GM23338 (cell line): ENCODE measurements at regions not wholly inside any gene's neighbourhood (a gene's known extent, or its start where the extent isn't known, plus 50 kb on each side); places are given as distances from the start of the nearest gene placed in this dataset.
A peak's percentile ranks its signal among the peaks of the same experiment; 100 is the strongest.

ENCODE experiments used
- ATAC-seq: fragments of 200-7000 bp; cut with Tn5 transposase; 3 replicates; pipeline ENCODE4 v1.9.1; 2020
- DNase-seq: peaks from one replicate; pipeline ENCODE4 v3.0.0-alpha.2; 2015; ENCODE audit warnings: low spot score
- H2AFZ ChIP-seq: fragments of 200-600 bp; sonication (generic); 2 replicates; pipeline ENCODE4 v1.8.0; 2016; ENCODE audit warnings: antibody characterized with exemption, mild to moderate bottlenecking, moderate library complexity
- H3F3A ChIP-seq: fragments of 200-600 bp; sonication (generic); replicated peaks from 2 replicates; pipeline ENCODE4 v1.8.0; 2017; ENCODE audit warnings: antibody characterized with exemption, mixed run types, low read depth
- H3K27ac ChIP-seq: fragments of 200-600 bp; sonication (generic); 2 replicates; pipeline ENCODE4 v1.6.1; 2016; ENCODE audit warnings: low read depth
- H3K27me3 ChIP-seq: fragments of 200-600 bp; sonication (generic); 2 replicates; pipeline ENCODE4 v1.8.0; 2016; ENCODE audit warnings: mild to moderate bottlenecking, mixed run types, moderate library complexity; ENCODE audit not compliant: insufficient read depth
- H3K36me3 ChIP-seq: fragments of 200-600 bp; sonication (generic); 2 replicates; pipeline ENCODE4 v1.8.0; 2016; ENCODE audit warnings: mild to moderate bottlenecking; ENCODE audit not compliant: insufficient read depth
- H3K4me1 ChIP-seq: fragments of 200-600 bp; sonication (generic); 2 replicates; pipeline ENCODE4 v1.8.0; 2016; ENCODE audit warnings: mild to moderate bottlenecking, moderate library complexity; ENCODE audit not compliant: insufficient read depth
- H3K4me2 ChIP-seq: fragments of 200-600 bp; sonication (generic); 2 replicates; pipeline ENCODE4 v1.7.1; 2017; ENCODE audit warnings: mixed run types
- H3K4me3 ChIP-seq: fragments of 200-600 bp; sonication (generic); 2 replicates; pipeline ENCODE4 v1.6.1; 2016; ENCODE audit warnings: mixed run types
- H3K79me2 ChIP-seq: fragments of 200-600 bp; sonication (generic); replicated peaks from 2 replicates; pipeline ENCODE4 v1.8.0; 2017; ENCODE audit warnings: mild to moderate bottlenecking; ENCODE audit not compliant: insufficient read depth
- H3K9me2 ChIP-seq: fragments of 200-600 bp; sonication (generic); 2 replicates; pipeline ENCODE4 v1.8.0; 2017; ENCODE audit not compliant: insufficient read depth
- H4K20me1 ChIP-seq: fragments of 200-600 bp; sonication (generic); replicated peaks from 2 replicates; pipeline ENCODE4 v1.8.0; 2017; ENCODE audit warnings: mild to moderate bottlenecking; ENCODE audit not compliant: insufficient read depth
- H3K27ac Mint-ChIP-seq: 2 replicates; pipeline ENCODE4 v1.8.0; 2020; ENCODE audit warnings: inconsistent platforms, mild to moderate bottlenecking, moderate library complexity, mixed read lengths
- H3K27me3 Mint-ChIP-seq: 3 replicates; pipeline ENCODE4 v1.8.0; 2022; ENCODE audit warnings: low read depth, mild to moderate bottlenecking, moderate library complexity, mixed read lengths, inconsistent platforms; ENCODE audit not compliant: insufficient read depth, poor library complexity
- H3K36me3 Mint-ChIP-seq: 3 replicates; pipeline ENCODE4 v1.8.0; 2021; ENCODE audit warnings: low read depth, mild to moderate bottlenecking, inconsistent platforms, moderate library complexity, mixed read lengths
- H3K4me1 Mint-ChIP-seq: 3 replicates; pipeline ENCODE4 v1.8.0; 2020; ENCODE audit warnings: mild to moderate bottlenecking, inconsistent platforms, mixed read lengths
- H3K4me3 Mint-ChIP-seq: 3 replicates; pipeline ENCODE4 v1.8.0; 2021; ENCODE audit warnings: moderate library complexity, mild to moderate bottlenecking, inconsistent platforms, mixed read lengths
- H3K9me3 Mint-ChIP-seq: 3 replicates; pipeline ENCODE4 v1.8.0; 2020; ENCODE audit warnings: moderate library complexity, mild to moderate bottlenecking, inconsistent platforms, mixed read lengths
- EZH2 ChIP-seq: fragments of 200-600 bp; sonication (generic); IDR thresholded peaks from one replicate; pipeline ENCODE4 v1.8.0; 2017; ENCODE audit warnings: antibody characterized with exemption, mild to moderate bottlenecking, low read depth; ENCODE audit not compliant: unreplicated experiment
- EZH2phosphoT487 ChIP-seq: fragments of 200-600 bp; sonication (generic); IDR thresholded peaks from one replicate; pipeline ENCODE4 v1.8.1; 2018; ENCODE audit warnings: antibody characterized with exemption; ENCODE audit not compliant: unreplicated experiment
- NANOG ChIP-seq: IDR thresholded peaks from 2 replicates; pipeline ENCODE4 v1.6.1; 2016; ENCODE audit warnings: antibody characterized with exemption, borderline replicate concordance
- STAT1 ChIP-seq: IDR thresholded peaks from one replicate; pipeline ENCODE4 v1.6.1; 2016; ENCODE audit warnings: antibody characterized with exemption; ENCODE audit not compliant: unreplicated experiment
- TF ChIP-seq, protein P1 (sequence below), 2 experiments: fragments of 200-600 bp in 1 of 2; sonication (generic) in 1 of 2; conservative IDR thresholded peaks; 2 replicates each; pipeline versions ENCODE4 v1.5.1 to v1.6.1; 2016 to 2017; ENCODE audit warnings: antibody characterized with exemption in 2 of 2, low read depth in 2 of 2, mild to moderate bottlenecking in 2 of 2, moderate library complexity in 1 of 2
- TF ChIP-seq, protein P2 (sequence below): fragments of 250-450 bp; sonication (Bioruptor Pico); IDR thresholded peaks from 2 replicates; pipeline ENCODE4 v1.5.0; 2020; ENCODE audit warnings: mild to moderate bottlenecking, moderate library complexity

DNA sequence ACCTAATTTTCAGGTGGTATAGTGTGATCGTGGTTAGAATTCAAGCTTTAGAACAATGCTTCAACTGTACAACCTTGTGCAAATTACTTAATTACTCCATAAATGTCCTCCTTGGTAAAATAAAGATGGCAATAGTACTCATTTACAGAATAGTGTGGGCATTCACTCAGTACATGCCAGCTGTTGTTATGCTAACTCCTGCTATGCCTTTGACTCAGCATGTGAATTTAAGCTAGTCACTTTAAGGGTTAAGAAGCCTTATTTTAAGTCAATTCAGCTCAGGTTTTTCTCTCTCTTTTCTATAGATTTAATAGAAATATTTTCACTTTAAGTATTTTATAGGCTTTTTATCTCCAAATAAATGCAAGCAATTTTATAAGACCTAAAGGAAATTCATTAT is 335.6 kb upstream of the ITGA1 start:
- H3K9me2 ChIP-seq = no peaks in the 10 kb centered on the region
- no peaks in the 10 kb centered on the region for H3K27me3 ChIP-seq
- 0 out of 2 replicates have a peak overlapping the region, but pooled peaks have one; percentile 4 for H3K4me3 ChIP-seq
- TF ChIP-seq EZH2 (no peak), NANOG (peak; percentile 88; the same call in 1 of the 2 replicates), EZH2phosphoT487 (no peak)
- DNase-seq = peak; percentile 66
- Mint-ChIP-seq H3K27ac (no peak overlapping the region), H3K9me3 (no peaks in the 10 kb centered on the region), H3K4me1 (peaks cover 41% of the 10 kb centered on the region), H3K4me3 (no peak overlapping the region), H3K36me3 (no peaks in the 10 kb centered on the region), H3K27me3 (peaks cover 2% of the 10 kb centered on the region)
- H3K79me2 ChIP-seq = no peaks in the 10 kb centered on the region
- H4K20me1 ChIP-seq = no peaks in the 10 kb centered on the region
- peak overlapping the region; percentile 49 for H3K4me2 ChIP-seq
- peak; percentile 90 for ATAC-seq
- H2AFZ ChIP-seq = no peak overlapping the region
- H3K4me1 ChIP-seq = peaks cover 36% of the 10 kb centered on the region
- H3K27ac ChIP-seq = no peak overlapping the region
- H3F3A ChIP-seq = no peaks in the 10 kb centered on the region
- no peaks in the 10 kb centered on the region for H3K36me3 ChIP-seq

DNA sequence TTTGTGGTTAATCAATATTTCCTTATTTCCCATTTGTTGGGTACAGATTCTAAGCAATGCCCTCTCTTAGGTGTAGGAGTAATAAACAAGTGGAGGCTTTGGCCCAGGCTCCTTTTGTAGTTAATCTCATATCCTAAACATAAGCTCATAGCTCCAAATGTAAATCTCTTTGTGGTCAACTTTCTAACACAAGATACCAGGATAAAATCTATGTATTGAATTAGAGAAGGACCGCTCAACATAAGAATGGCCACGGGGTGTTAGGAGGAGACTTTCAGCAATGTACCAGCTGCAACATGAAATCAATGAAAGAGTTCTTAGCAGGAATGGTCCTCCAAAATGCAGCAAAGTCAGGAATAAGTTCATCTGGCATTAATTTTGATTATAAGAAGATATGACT is 334.5 kb upstream of the ITGA1 start:
- Mint-ChIP-seq H3K4me3 (no peak overlapping the region), H3K27me3 (peaks cover 2% of the 10 kb centered on the region), H3K36me3 (no peaks in the 10 kb centered on the region), H3K4me1 (peaks cover 43% of the 10 kb centered on the region), H3K27ac (peak overlapping the region; percentile 82; the same call in 1 of the 2 replicates), H3K9me3 (no peaks in the 10 kb centered on the region)
- H3K9me2 ChIP-seq = no peaks in the 10 kb centered on the region
- H3K27me3 ChIP-seq = no peaks in the 10 kb centered on the region
- TF ChIP-seq, protein P1, sequence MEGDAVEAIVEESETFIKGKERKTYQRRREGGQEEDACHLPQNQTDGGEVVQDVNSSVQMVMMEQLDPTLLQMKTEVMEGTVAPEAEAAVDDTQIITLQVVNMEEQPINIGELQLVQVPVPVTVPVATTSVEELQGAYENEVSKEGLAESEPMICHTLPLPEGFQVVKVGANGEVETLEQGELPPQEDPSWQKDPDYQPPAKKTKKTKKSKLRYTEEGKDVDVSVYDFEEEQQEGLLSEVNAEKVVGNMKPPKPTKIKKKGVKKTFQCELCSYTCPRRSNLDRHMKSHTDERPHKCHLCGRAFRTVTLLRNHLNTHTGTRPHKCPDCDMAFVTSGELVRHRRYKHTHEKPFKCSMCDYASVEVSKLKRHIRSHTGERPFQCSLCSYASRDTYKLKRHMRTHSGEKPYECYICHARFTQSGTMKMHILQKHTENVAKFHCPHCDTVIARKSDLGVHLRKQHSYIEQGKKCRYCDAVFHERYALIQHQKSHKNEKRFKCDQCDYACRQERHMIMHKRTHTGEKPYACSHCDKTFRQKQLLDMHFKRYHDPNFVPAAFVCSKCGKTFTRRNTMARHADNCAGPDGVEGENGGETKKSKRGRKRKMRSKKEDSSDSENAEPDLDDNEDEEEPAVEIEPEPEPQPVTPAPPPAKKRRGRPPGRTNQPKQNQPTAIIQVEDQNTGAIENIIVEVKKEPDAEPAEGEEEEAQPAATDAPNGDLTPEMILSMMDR (conservative IDR thresholded peaks at IDR 0.05; ENCODE audit: low read depth in 2 of 2) = no peak
- TF ChIP-seq, protein P2, sequence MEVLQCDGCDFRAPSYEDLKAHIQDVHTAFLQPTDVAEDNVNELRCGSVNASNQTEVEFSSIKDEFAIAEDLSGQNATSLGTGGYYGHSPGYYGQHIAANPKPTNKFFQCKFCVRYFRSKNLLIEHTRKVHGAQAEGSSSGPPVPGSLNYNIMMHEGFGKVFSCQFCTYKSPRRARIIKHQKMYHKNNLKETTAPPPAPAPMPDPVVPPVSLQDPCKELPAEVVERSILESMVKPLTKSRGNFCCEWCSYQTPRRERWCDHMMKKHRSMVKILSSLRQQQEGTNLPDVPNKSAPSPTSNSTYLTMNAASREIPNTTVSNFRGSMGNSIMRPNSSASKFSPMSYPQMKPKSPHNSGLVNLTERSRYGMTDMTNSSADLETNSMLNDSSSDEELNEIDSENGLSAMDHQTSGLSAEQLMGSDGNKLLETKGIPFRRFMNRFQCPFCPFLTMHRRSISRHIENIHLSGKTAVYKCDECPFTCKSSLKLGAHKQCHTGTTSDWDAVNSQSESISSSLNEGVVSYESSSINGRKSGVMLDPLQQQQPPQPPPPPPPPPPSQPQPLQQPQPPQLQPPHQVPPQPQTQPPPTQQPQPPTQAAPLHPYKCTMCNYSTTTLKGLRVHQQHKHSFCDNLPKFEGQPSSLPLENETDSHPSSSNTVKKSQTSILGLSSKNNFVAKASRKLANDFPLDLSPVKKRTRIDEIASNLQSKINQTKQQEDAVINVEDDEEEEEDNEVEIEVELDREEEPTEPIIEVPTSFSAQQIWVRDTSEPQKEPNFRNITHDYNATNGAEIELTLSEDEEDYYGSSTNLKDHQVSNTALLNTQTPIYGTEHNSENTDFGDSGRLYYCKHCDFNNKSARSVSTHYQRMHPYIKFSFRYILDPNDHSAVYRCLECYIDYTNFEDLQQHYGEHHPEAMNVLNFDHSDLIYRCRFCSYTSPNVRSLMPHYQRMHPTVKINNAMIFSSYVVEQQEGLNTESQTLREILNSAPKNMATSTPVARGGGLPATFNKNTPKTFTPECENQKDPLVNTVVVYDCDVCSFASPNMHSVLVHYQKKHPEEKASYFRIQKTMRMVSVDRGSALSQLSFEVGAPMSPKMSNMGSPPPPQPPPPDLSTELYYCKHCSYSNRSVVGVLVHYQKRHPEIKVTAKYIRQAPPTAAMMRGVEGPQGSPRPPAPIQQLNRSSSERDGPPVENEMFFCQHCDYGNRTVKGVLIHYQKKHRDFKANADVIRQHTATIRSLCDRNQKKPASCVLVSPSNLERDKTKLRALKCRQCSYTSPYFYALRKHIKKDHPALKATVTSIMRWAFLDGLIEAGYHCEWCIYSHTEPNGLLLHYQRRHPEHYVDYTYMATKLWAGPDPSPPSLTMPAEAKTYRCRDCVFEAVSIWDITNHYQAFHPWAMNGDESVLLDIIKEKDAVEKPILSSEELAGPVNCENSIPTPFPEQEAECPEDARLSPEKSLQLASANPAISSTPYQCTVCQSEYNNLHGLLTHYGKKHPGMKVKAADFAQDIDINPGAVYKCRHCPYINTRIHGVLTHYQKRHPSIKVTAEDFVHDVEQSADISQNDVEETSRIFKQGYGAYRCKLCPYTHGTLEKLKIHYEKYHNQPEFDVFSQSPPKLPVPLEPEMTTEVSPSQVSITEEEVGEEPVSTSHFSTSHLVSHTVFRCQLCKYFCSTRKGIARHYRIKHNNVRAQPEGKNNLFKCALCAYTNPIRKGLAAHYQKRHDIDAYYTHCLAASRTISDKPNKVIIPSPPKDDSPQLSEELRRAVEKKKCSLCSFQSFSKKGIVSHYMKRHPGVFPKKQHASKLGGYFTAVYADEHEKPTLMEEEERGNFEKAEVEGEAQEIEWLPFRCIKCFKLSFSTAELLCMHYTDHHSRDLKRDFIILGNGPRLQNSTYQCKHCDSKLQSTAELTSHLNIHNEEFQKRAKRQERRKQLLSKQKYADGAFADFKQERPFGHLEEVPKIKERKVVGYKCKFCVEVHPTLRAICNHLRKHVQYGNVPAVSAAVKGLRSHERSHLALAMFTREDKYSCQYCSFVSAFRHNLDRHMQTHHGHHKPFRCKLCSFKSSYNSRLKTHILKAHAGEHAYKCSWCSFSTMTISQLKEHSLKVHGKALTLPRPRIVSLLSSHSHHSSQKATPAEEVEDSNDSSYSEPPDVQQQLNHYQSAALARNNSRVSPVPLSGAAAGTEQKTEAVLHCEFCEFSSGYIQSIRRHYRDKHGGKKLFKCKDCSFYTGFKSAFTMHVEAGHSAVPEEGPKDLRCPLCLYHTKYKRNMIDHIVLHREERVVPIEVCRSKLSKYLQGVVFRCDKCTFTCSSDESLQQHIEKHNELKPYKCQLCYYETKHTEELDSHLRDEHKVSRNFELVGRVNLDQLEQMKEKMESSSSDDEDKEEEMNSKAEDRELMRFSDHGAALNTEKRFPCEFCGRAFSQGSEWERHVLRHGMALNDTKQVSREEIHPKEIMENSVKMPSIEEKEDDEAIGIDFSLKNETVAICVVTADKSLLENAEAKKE (CRISPR knock-in tag) = peak; percentile 47; the same call in 1 of the 2 replicates
- TF ChIP-seq NANOG (no peak), STAT1 (no peak)
- no peaks in the 10 kb centered on the region for H3K36me3 ChIP-seq
- no peak overlapping the region for H3K27ac ChIP-seq
- no peak overlapping the region for H3K4me3 ChIP-seq
- no peaks in the 10 kb centered on the region for H3F3A ChIP-seq
- H3K4me2 ChIP-seq = peak overlapping the region; percentile 55
- ATAC-seq = no peak
- H2AFZ ChIP-seq = no peak overlapping the region
- H4K20me1 ChIP-seq = no peaks in the 10 kb centered on the region
- H3K4me1 ChIP-seq = peaks cover 36% of the 10 kb centered on the region
- peak; percentile 27 for DNase-seq
- no peaks in the 10 kb centered on the region for H3K79me2 ChIP-seq
